ENCODE measurements at regions not wholly inside any gene's neighbourhood (a gene's known extent, or its start where the extent isn't known, plus 50 kb on each side); places are given as distances from the start of the nearest gene placed in this dataset.

DNA sequence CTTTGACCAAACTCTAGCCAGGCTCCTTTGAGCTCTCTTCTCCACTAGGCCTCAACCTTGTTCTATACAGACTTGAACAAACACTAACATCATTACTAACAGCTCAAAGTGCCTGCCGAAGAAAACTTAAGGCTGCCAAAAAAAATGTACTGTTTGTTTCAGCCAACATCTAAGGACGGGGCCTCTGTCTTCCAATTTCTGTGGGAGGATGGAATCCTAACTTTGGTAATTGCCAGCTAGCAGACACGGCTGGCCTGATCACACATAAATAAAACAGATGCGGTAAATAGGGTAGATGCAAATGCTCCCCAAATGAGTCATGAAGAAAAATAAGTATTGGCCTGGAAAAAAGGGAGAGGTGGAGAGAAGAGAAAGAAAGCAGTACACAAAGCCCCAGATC is 394.3 kb downstream of the TMEM135 start:
- no peaks in the 10 kb centered on the region for H3K36me3 Mint-ChIP-seq
- ChIA-PET POLR2A (no interaction called here), CTCF (interaction anchor here (0.8 to 1.2 kb wide), 2 partner anchors 8 to 11 kb away, joined by 3 to 5 read pairs; no protein-coding TSS in a partner anchor)
- H3K4me3 Mint-ChIP-seq: no peak overlapping the region
- no peak overlapping the region for H3K4me3 ChIP-seq (ENCODE audit: low read length)
- no peak overlapping the region for H3K27ac ChIP-seq (ENCODE audit: low read depth, low read length)
- no peak overlapping the region for H3K27ac Mint-ChIP-seq
- no peaks in the 10 kb centered on the region for H3K4me1 Mint-ChIP-seq
- no peak for DNase-seq
- H3K27me3 Mint-ChIP-seq: peaks cover 0 to 9% (median 1%) of the 10 kb centered on the region in 5 donors
- intact Hi-C loops (cut with micrococcal nuclease): no loop called here
- H3K9me3 Mint-ChIP-seq: no peaks in the 10 kb centered on the region
- no peaks in the 10 kb centered on the region for H3K4me1 ChIP-seq (ENCODE audit: control insufficient read depth in 2 of 2, insufficient read depth in 2 of 2, low read length in 2 of 2)
- ATAC-seq: no peak
- no peaks in the 10 kb centered on the region for H3K9me3 ChIP-seq (ENCODE audit: control insufficient read depth in 2 of 3, low read length in 3 of 3)
- H3K36me3 ChIP-seq (ENCODE audit: control insufficient read depth in 2 of 3, insufficient read depth in 3 of 3, low read length in 3 of 3): no peaks in the 10 kb centered on the region
- H3K27me3 ChIP-seq (ENCODE audit: control insufficient read depth in 2 of 2, insufficient read depth in 2 of 2, low read length in 2 of 2): no peaks in the 10 kb centered on the region

DNA sequence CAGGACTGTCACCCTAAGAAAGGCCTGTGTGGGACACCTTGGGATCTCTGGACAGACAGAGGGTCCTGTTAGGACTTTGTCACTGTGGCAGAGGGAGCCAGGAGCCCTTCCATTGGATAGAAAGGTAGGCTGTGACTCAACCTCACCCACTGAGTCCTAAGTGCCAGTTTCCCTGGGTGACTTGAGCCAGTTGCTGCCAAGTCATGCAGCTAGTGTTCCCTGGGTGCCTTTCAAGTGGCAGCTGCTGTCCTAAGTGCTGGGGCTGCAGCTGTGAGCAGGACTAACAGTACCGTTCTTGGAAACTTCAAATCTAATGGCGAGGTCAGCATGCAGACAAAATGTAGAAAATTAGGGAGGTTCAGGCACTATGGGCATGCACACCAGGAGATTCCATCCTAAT is 393.7 kb downstream of the TMEM135 start:
- Mint-ChIP-seq H3K36me3 (no peaks in the 10 kb centered on the region), H3K4me3 (no peak overlapping the region), H3K27me3 (peaks cover 0 to 13% (median 1%) of the 10 kb centered on the region in 5 donors), H3K4me1 (no peaks in the 10 kb centered on the region), H3K9me3 (no peaks in the 10 kb centered on the region), H3K27ac (no peak overlapping the region)
- intact Hi-C loops (cut with micrococcal nuclease): no loop called here
- no peak for DNase-seq
- Histone ChIP-seq H3K27me3 (ENCODE audit: control insufficient read depth in 2 of 2, insufficient read depth in 2 of 2, low read length in 2 of 2) (no peaks in the 10 kb centered on the region), H3K27ac (ENCODE audit: low read depth, low read length) (no peak overlapping the region), H3K4me3 (ENCODE audit: low read length) (no peak overlapping the region), H3K9me3 (ENCODE audit: control insufficient read depth in 2 of 3, low read length in 3 of 3) (no peaks in the 10 kb centered on the region), H3K4me1 (ENCODE audit: control insufficient read depth in 2 of 2, insufficient read depth in 2 of 2, low read length in 2 of 2) (no peaks in the 10 kb centered on the region), H3K36me3 (ENCODE audit: control insufficient read depth in 2 of 3, insufficient read depth in 3 of 3, low read length in 3 of 3) (no peaks in the 10 kb centered on the region)
- CTCF ChIA-PET: no interaction called here
- no peak for ATAC-seq
- POLR2A ChIA-PET: no interaction called here

DNA sequence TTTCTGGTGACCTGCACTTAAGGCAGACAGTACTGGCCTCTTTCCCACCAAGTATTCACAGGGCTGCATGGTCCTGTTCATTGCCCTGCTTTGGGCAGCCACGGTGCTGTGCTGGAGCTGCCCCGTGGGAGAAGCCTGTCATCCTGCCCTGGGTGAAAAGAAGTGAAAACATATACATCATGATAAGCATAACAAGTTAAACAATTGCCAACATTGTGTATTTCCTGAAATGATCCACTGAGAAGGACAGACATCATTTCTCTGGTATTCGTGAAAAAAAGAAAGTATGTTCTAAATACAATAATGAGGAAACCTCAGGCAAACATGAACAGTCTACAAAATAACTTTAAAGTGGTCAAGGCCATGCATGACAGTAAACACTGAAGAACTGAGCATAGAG is 393.1 kb downstream of the TMEM135 start:
- no peak overlapping the region for H3K27ac ChIP-seq (ENCODE audit: low read depth, low read length)
- Mint-ChIP-seq H3K36me3 (no peaks in the 10 kb centered on the region), H3K4me3 (no peak overlapping the region), H3K27me3 (peaks cover 0 to 13% (median 1%) of the 10 kb centered on the region in 5 donors), H3K4me1 (no peaks in the 10 kb centered on the region), H3K9me3 (no peaks in the 10 kb centered on the region), H3K27ac (no peak overlapping the region)
- no peaks in the 10 kb centered on the region for H3K4me1 ChIP-seq (ENCODE audit: control insufficient read depth in 2 of 2, insufficient read depth in 2 of 2, low read length in 2 of 2)
- ChIA-PET CTCF (interaction anchor here (1.4 kb wide), 1 partner anchor 9 kb away, joined by 4 read pairs; no protein-coding TSS in a partner anchor), POLR2A (no interaction called here)
- H3K36me3 ChIP-seq (ENCODE audit: control insufficient read depth in 2 of 3, insufficient read depth in 3 of 3, low read length in 3 of 3): no peaks in the 10 kb centered on the region
- no peaks in the 10 kb centered on the region for H3K27me3 ChIP-seq (ENCODE audit: control insufficient read depth in 2 of 2, insufficient read depth in 2 of 2, low read length in 2 of 2)
- no peak overlapping the region for H3K4me3 ChIP-seq (ENCODE audit: low read length)
- H3K9me3 ChIP-seq (ENCODE audit: control insufficient read depth in 2 of 3, low read length in 3 of 3): no peaks in the 10 kb centered on the region
- DNase-seq: no peak
- ATAC-seq: no peak
- intact Hi-C loops (cut with micrococcal nuclease): no loop called here

- no peaks in the 10 kb centered on the region for H3K9me3 ChIP-seq (ENCODE audit: control insufficient read depth in 2 of 3, low read length in 3 of 3)
- H3K36me3 ChIP-seq (ENCODE audit: control insufficient read depth in 2 of 3, insufficient read depth in 3 of 3, low read length in 3 of 3): no peaks in the 10 kb centered on the region
- no peak overlapping the region for H3K4me3 ChIP-seq (ENCODE audit: low read length)
- Mint-ChIP-seq H3K27me3 (peaks cover 0 to 15% (median 1%) of the 10 kb centered on the region in 5 donors), H3K36me3 (no peaks in the 10 kb centered on the region), H3K27ac (no peak overlapping the region), H3K4me3 (no peak overlapping the region), H3K4me1 (no peaks in the 10 kb centered on the region), H3K9me3 (no peaks in the 10 kb centered on the region)
- POLR2A ChIA-PET: no interaction called here
- CTCF ChIA-PET: interaction anchor here (1.4 kb wide), 1 partner anchor 9 kb away, joined by 4 read pairs; no protein-coding TSS in a partner anchor
- H3K27ac ChIP-seq (ENCODE audit: low read depth, low read length): no peak overlapping the region
- DNase-seq (no peak), ATAC-seq (no peak)
- no peaks in the 10 kb centered on the region for H3K4me1 ChIP-seq (ENCODE audit: control insufficient read depth in 2 of 2, insufficient read depth in 2 of 2, low read length in 2 of 2)
- intact Hi-C loops (cut with micrococcal nuclease): loop anchor here in 1 of 2 donors (10.0 kb wide), 1 partner anchor 555 kb away; no protein-coding TSS in a partner anchor
- H3K27me3 ChIP-seq (ENCODE audit: control insufficient read depth in 2 of 2, insufficient read depth in 2 of 2, low read length in 2 of 2): no peaks in the 10 kb centered on the region
These were observed 392.3 kb downstream of the TMEM135 start for GRCh38 chr11:87429996-87430395.

- Histone ChIP-seq H3K27ac (ENCODE audit: low read depth, low read length) (no peak overlapping the region), H3K9me3 (ENCODE audit: control insufficient read depth in 2 of 3, low read length in 3 of 3) (no peaks in the 10 kb centered on the region), H3K36me3 (ENCODE audit: control insufficient read depth in 2 of 3, insufficient read depth in 3 of 3, low read length in 3 of 3) (no peaks in the 10 kb centered on the region), H3K4me1 (ENCODE audit: control insufficient read depth in 2 of 2, insufficient read depth in 2 of 2, low read length in 2 of 2) (no peaks in the 10 kb centered on the region), H3K27me3 (ENCODE audit: control insufficient read depth in 2 of 2, insufficient read depth in 2 of 2, low read length in 2 of 2) (no peaks in the 10 kb centered on the region), H3K4me3 (ENCODE audit: low read length) (no peak overlapping the region)
- Mint-ChIP-seq H3K4me1 (no peaks in the 10 kb centered on the region), H3K27ac (no peak overlapping the region), H3K36me3 (no peaks in the 10 kb centered on the region), H3K9me3 (no peaks in the 10 kb centered on the region), H3K27me3 (peaks cover 0 to 20% (median 0%) of the 10 kb centered on the region in 5 donors), H3K4me3 (no peak overlapping the region)
- DNase-seq (no peak), ATAC-seq (no peak)
- ChIA-PET CTCF (interaction anchor here (0.8 kb wide), 1 partner anchor 76 kb away, joined by 3 read pairs; no protein-coding TSS in a partner anchor), POLR2A (no interaction called here)
- intact Hi-C loops (cut with micrococcal nuclease): loop anchor here in 1 of 2 donors (10.0 kb wide), 1 partner anchor 553 kb away; no protein-coding TSS in a partner anchor
These were observed 390.5 kb downstream of the TMEM135 start for GRCh38 chr11:87428266-87428665.

- no peak overlapping the region for H3K27ac Mint-ChIP-seq
- Histone ChIP-seq H3K36me3 (ENCODE audit: control insufficient read depth in 2 of 3, insufficient read depth in 3 of 3, low read length in 3 of 3) (no peaks in the 10 kb centered on the region), H3K9me3 (ENCODE audit: control insufficient read depth in 2 of 3, low read length in 3 of 3) (no peaks in the 10 kb centered on the region), H3K4me1 (ENCODE audit: control insufficient read depth in 2 of 2, insufficient read depth in 2 of 2, low read length in 2 of 2) (no peaks in the 10 kb centered on the region), H3K27me3 (ENCODE audit: control insufficient read depth in 2 of 2, insufficient read depth in 2 of 2, low read length in 2 of 2) (no peaks in the 10 kb centered on the region), H3K4me3 (ENCODE audit: low read length) (no peak overlapping the region), H3K27ac (ENCODE audit: low read depth, low read length) (no peak overlapping the region)
- H3K27me3 Mint-ChIP-seq: peaks cover 0 to 17% (median 0%) of the 10 kb centered on the region in 5 donors
- intact Hi-C loops (cut with micrococcal nuclease): loop anchor here in 1 of 2 donors (10.0 kb wide), 1 partner anchor 551 kb away; no protein-coding TSS in a partner anchor
- no peak for ATAC-seq
- no peak for DNase-seq
- POLR2A ChIA-PET: no interaction called here
- no peaks in the 10 kb centered on the region for H3K36me3 Mint-ChIP-seq
- no peak overlapping the region for H3K4me3 Mint-ChIP-seq
- H3K9me3 Mint-ChIP-seq: no peaks in the 10 kb centered on the region
- H3K4me1 Mint-ChIP-seq: no peaks in the 10 kb centered on the region
- CTCF ChIA-PET: no interaction called here
These were observed 388.2 kb downstream of the TMEM135 start for GRCh38 chr11:87425943-87426342.

DNA sequence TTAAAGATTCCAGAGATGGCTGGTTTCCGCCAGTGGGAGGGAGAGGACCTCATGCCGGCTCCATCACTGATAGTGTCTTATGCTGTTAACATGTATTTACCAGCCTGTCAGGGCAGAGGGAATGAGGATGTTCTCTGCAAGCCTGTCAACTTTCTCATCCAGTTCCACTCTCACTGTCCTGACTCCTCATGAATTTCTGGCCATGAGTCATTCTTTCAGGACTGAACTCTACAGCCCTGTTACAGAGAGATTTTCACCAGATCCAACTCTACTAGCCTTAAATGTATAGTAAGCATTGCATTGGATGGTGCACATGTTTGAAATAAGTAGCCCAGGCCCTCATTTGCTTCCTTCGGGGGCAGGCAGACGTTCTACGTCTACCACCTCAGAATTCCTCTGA is 387.7 kb downstream of the TMEM135 start:
- no peak for DNase-seq
- Mint-ChIP-seq H3K4me3 (no peak overlapping the region), H3K9me3 (no peaks in the 10 kb centered on the region), H3K36me3 (no peaks in the 10 kb centered on the region), H3K4me1 (no peaks in the 10 kb centered on the region), H3K27me3 (peaks cover 0 to 17% (median 0%) of the 10 kb centered on the region in 5 donors), H3K27ac (no peak overlapping the region)
- no peaks in the 10 kb centered on the region for H3K9me3 ChIP-seq (ENCODE audit: control insufficient read depth in 2 of 3, low read length in 3 of 3)
- no peaks in the 10 kb centered on the region for H3K4me1 ChIP-seq (ENCODE audit: control insufficient read depth in 2 of 2, insufficient read depth in 2 of 2, low read length in 2 of 2)
- H3K27ac ChIP-seq (ENCODE audit: low read depth, low read length): no peak overlapping the region
- no peak for ATAC-seq
- intact Hi-C loops (cut with micrococcal nuclease): loop anchor here in 1 of 2 donors (10.0 kb wide), 1 partner anchor 551 kb away; no protein-coding TSS in a partner anchor
- H3K4me3 ChIP-seq (ENCODE audit: low read length): no peak overlapping the region
- no peaks in the 10 kb centered on the region for H3K36me3 ChIP-seq (ENCODE audit: control insufficient read depth in 2 of 3, insufficient read depth in 3 of 3, low read length in 3 of 3)
- no peaks in the 10 kb centered on the region for H3K27me3 ChIP-seq (ENCODE audit: control insufficient read depth in 2 of 2, insufficient read depth in 2 of 2, low read length in 2 of 2)
- ChIA-PET CTCF (no interaction called here), POLR2A (no interaction called here)
